ENCODE measurements at regions not wholly inside any gene's neighbourhood (a gene's known extent, or its start where the extent isn't known, plus 50 kb on each side); places are given as distances from the start of the nearest gene placed in this dataset.

- TF ChIP-seq YEATS4 (CRISPR knock-in tag; IDR thresholded peaks at IDR 0.05; ENCODE audit: borderline replicate concordance) (no peak), MYC (CRISPR knock-in tag; IDR thresholded peaks at IDR 0.05; ENCODE audit: borderline replicate concordance) (no peak), ZNF329 (CRISPR knock-in tag; IDR thresholded peaks at IDR 0.05; ENCODE audit: low read depth) (no peak), CTCF (CRISPR knock-in tag; IDR thresholded peaks at IDR 0.05) (no peak)
Measured at GRCh38 chr11:116258821-116259220, 514.0 kb downstream of the BUD13 start (continued).

DNA sequence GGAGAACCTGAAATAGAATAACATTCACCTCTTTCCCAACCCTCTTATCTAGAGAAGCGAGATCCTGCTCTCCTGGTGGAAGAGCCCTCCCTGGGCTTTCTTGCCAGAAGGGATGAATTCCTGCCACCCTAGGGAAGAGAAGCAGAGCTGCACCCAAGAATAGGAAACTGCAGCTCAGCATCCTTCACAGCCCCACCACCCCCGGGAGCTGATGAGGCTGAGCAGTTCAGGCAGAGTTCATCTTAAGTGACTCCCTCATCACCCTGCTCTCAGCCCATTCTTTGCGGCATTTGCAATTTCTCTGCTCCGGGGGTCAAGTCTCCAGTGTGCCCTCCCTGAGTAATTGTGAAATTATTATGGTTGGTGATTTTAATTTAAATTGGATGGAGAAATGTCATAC lies 514.9 kb downstream of the BUD13 start:
- Histone ChIP-seq H3K79me2 (ENCODE audit: insufficient read depth, low read length) (no peaks in the 10 kb centered on the region), H3K4me3 (replicated peaks in 1 of 3; ENCODE audit: insufficient read depth in 1 of 3, low read depth in 2 of 3, low read length in 3 of 3) (no peak overlapping the region), H3K36me3 (replicated peaks in 1 of 2; ENCODE audit: control insufficient read depth in 1 of 2, insufficient read depth in 2 of 2, low read length in 2 of 2) (no peaks in the 10 kb centered on the region), H4K20me1 (ENCODE audit: insufficient read depth, low read length) (no peaks in the 10 kb centered on the region), H3K4me2 (ENCODE audit: low read depth, low read length) (no peak overlapping the region), H3K9ac (ENCODE audit: insufficient read depth, low read depth, low read length) (no peak overlapping the region), H2AFZ (ENCODE audit: low read length) (no peak overlapping the region), H3K27ac (ENCODE audit: extremely low read length, insufficient read depth, low read length) (no peak overlapping the region), H3K9me3 (ENCODE audit: low read length) (no peaks in the 10 kb centered on the region), H3K4me1 (ENCODE audit: insufficient read depth, low read length) (no peaks in the 10 kb centered on the region), H3K27me3 (ENCODE audit: control insufficient read depth in 1 of 2, insufficient read depth in 2 of 2, low read length in 2 of 2) (peaks cover 0 to 13% of the 10 kb centered on the region in 2 experiments; a peak in 2 of 5 replicates)
- no TSS peak for BruUV-seq (replicated peaks)
- DNase-seq (ENCODE audit: low spot score) (no peak), FAIRE-seq (no peak), ATAC-seq (no peak)
- TF ChIP-seq, protein P1, sequence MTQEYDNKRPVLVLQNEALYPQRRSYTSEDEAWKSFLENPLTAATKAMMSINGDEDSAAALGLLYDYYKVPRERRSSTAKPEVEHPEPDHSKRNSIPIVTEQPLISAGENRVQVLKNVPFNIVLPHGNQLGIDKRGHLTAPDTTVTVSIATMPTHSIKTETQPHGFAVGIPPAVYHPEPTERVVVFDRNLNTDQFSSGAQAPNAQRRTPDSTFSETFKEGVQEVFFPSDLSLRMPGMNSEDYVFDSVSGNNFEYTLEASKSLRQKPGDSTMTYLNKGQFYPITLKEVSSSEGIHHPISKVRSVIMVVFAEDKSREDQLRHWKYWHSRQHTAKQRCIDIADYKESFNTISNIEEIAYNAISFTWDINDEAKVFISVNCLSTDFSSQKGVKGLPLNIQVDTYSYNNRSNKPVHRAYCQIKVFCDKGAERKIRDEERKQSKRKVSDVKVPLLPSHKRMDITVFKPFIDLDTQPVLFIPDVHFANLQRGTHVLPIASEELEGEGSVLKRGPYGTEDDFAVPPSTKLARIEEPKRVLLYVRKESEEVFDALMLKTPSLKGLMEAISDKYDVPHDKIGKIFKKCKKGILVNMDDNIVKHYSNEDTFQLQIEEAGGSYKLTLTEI (CRISPR knock-in tag; conservative IDR thresholded peaks at IDR 0.05), result no peak
- TF ChIP-seq, protein P2, sequence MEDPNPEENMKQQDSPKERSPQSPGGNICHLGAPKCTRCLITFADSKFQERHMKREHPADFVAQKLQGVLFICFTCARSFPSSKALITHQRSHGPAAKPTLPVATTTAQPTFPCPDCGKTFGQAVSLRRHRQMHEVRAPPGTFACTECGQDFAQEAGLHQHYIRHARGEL (CRISPR knock-in tag; IDR thresholded peaks at IDR 0.05), result no peak
- no peak for TF ChIP-seq ZNF296 (CRISPR knock-in tag; conservative IDR thresholded peaks at IDR 0.05)
- no peak for TF ChIP-seq SCMH1 (CRISPR knock-in tag; IDR thresholded peaks at IDR 0.05; ENCODE audit: borderline replicate concordance)
- no peak for TF ChIP-seq TRIM22 (IDR thresholded peaks at IDR 0.05)
- no peak for TF ChIP-seq BHLHE40 (IDR thresholded peaks at IDR 0.05; ENCODE audit: low read length)
- TF ChIP-seq SOX13 (IDR thresholded peaks at IDR 0.05), result no peak
- TF ChIP-seq SOX13 (CRISPR knock-in tag; conservative IDR thresholded peaks at IDR 0.05 in 1 of 2, IDR thresholded peaks at IDR 0.05 in 1 of 2), result no peak
- in situ Hi-C loops (cut with HindIII; ENCODE audit: extremely low pct_ligation_motif_present, low pct_unique_long_range_greater_than_20kb) (no loop called here), intact Hi-C loops (cut with micrococcal nuclease; ENCODE audit: unreplicated experiment) (no loop called here)
- 49% methylated on average over 4 of the region's 4 CpGs for WGBS (ENCODE audit: low lambda C conversion rate)
- POLR2A ChIA-PET, result no interaction called here
- CTCF ChIA-PET (ENCODE audit: low intra/inter-chr PET ratio, low total read pairs), result no interaction called here

All from HepG2 (cell line).